SK-N-SH (cell line): ENCODE measurements at regions not wholly inside any gene's neighbourhood (a gene's known extent, or its start where the extent isn't known, plus 50 kb on each side); places are given as distances from the start of the nearest gene placed in this dataset.

ENCODE experiments used
- CHD2 ChIP-seq: fragments of 150-350 bp; IDR thresholded peaks from 2 replicates; pipeline ENCODE4 v1.6.1; 2018; ENCODE audit warnings: low read length; ENCODE audit not compliant: partially characterized antibody
- JUND ChIP-seq: IDR thresholded peaks from 2 replicates; pipeline ENCODE4 v1.4.0; 2012
- MXI1 ChIP-seq: IDR thresholded peaks from 2 replicates; pipeline ENCODE4 v1.6.1; 2012; ENCODE audit warnings: mild to moderate bottlenecking, low read depth, low read length, improper control_type of control experiment
- NFIC ChIP-seq: IDR thresholded peaks from 2 replicates; pipeline ENCODE4 v1.4.0; 2012; ENCODE audit warnings: borderline replicate concordance
- POLR2AphosphoS5 ChIP-seq: IDR thresholded peaks from 2 replicates; pipeline ENCODE4 v1.6.1; 2012; ENCODE audit warnings: low read depth, low read length
- RAD21 ChIP-seq: IDR thresholded peaks from 2 replicates; pipeline ENCODE4 v1.6.1; 2012; ENCODE audit warnings: mild to moderate bottlenecking, low read length
- RXRA ChIP-seq: IDR thresholded peaks from 2 replicates; pipeline ENCODE4 v1.4.0; 2012; ENCODE audit warnings: low read depth, mild to moderate bottlenecking, borderline replicate concordance
- SIN3A ChIP-seq: IDR thresholded peaks from 2 replicates; pipeline ENCODE4 v1.6.1; 2012; ENCODE audit warnings: low read depth, mild to moderate bottlenecking, low read length, moderate library complexity, borderline replicate concordance
- TCF12 ChIP-seq: IDR thresholded peaks from 2 replicates; pipeline ENCODE4 v1.4.0; 2012
- YY1 ChIP-seq: IDR thresholded peaks from 2 replicates; pipeline ENCODE4 v1.4.0; 2012; ENCODE audit warnings: low read depth, mild to moderate bottlenecking
- TF ChIP-seq, protein P1 (sequence below): fragments of 150-350 bp; IDR thresholded peaks from 2 replicates; pipeline ENCODE4 v1.6.1; 2017; ENCODE audit warnings: antibody characterized with exemption, low read length, low read depth, borderline replicate concordance
- TF ChIP-seq, protein P2 (sequence below): fragments of 200-600 bp; sonication (generic); IDR thresholded peaks from 2 replicates; pipeline ENCODE4 v1.6.1; 2017; ENCODE audit warnings: antibody characterized with exemption, mild to moderate bottlenecking, moderate library complexity
- TF ChIP-seq, protein P3 (sequence below): IDR thresholded peaks from 2 replicates; pipeline ENCODE4 v1.6.1; 2012; ENCODE audit warnings: mild to moderate bottlenecking, low read depth, low read length, moderate library complexity
- TF ChIP-seq, protein P4 (sequence below): IDR thresholded peaks from 2 replicates; pipeline ENCODE4 v1.4.0; 2012; ENCODE audit warnings: low read depth, borderline replicate concordance

DNA sequence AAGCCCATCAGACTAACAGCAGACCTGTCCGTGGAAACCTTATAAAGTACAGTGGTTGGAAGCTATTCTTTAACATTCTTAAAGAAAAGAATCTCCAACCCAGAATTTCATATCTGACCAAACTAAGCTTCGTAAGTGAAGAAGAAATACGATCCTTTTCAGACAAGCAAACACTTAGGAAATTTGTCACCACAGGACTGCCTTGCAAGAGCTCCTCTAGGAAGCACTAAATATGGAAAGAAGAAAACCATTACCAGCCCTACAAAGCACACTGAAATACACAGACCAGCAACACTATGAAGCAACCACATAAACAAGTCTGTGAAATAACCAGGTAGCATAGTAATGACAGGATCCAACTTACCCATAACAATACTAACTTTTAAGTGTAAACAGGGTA lies 177.7 kb upstream of the PRSS1 start:
- TF ChIP-seq, protein P1, sequence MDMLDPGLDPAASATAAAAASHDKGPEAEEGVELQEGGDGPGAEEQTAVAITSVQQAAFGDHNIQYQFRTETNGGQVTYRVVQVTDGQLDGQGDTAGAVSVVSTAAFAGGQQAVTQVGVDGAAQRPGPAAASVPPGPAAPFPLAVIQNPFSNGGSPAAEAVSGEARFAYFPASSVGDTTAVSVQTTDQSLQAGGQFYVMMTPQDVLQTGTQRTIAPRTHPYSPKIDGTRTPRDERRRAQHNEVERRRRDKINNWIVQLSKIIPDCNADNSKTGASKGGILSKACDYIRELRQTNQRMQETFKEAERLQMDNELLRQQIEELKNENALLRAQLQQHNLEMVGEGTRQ, result no peak
- TF ChIP-seq, protein P2, sequence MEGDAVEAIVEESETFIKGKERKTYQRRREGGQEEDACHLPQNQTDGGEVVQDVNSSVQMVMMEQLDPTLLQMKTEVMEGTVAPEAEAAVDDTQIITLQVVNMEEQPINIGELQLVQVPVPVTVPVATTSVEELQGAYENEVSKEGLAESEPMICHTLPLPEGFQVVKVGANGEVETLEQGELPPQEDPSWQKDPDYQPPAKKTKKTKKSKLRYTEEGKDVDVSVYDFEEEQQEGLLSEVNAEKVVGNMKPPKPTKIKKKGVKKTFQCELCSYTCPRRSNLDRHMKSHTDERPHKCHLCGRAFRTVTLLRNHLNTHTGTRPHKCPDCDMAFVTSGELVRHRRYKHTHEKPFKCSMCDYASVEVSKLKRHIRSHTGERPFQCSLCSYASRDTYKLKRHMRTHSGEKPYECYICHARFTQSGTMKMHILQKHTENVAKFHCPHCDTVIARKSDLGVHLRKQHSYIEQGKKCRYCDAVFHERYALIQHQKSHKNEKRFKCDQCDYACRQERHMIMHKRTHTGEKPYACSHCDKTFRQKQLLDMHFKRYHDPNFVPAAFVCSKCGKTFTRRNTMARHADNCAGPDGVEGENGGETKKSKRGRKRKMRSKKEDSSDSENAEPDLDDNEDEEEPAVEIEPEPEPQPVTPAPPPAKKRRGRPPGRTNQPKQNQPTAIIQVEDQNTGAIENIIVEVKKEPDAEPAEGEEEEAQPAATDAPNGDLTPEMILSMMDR, result no peak
- TF ChIP-seq MXI1 (no peak), RXRA (no peak), JUND (no peak), YY1 (no peak), POLR2AphosphoS5 (no peak), TCF12 (no peak), NFIC (no peak), SIN3A (no peak), CHD2 (no peak), RAD21 (no peak)
- TF ChIP-seq, protein P3, sequence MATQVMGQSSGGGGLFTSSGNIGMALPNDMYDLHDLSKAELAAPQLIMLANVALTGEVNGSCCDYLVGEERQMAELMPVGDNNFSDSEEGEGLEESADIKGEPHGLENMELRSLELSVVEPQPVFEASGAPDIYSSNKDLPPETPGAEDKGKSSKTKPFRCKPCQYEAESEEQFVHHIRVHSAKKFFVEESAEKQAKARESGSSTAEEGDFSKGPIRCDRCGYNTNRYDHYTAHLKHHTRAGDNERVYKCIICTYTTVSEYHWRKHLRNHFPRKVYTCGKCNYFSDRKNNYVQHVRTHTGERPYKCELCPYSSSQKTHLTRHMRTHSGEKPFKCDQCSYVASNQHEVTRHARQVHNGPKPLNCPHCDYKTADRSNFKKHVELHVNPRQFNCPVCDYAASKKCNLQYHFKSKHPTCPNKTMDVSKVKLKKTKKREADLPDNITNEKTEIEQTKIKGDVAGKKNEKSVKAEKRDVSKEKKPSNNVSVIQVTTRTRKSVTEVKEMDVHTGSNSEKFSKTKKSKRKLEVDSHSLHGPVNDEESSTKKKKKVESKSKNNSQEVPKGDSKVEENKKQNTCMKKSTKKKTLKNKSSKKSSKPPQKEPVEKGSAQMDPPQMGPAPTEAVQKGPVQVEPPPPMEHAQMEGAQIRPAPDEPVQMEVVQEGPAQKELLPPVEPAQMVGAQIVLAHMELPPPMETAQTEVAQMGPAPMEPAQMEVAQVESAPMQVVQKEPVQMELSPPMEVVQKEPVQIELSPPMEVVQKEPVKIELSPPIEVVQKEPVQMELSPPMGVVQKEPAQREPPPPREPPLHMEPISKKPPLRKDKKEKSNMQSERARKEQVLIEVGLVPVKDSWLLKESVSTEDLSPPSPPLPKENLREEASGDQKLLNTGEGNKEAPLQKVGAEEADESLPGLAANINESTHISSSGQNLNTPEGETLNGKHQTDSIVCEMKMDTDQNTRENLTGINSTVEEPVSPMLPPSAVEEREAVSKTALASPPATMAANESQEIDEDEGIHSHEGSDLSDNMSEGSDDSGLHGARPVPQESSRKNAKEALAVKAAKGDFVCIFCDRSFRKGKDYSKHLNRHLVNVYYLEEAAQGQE, result no peak
- TF ChIP-seq, protein P4, sequence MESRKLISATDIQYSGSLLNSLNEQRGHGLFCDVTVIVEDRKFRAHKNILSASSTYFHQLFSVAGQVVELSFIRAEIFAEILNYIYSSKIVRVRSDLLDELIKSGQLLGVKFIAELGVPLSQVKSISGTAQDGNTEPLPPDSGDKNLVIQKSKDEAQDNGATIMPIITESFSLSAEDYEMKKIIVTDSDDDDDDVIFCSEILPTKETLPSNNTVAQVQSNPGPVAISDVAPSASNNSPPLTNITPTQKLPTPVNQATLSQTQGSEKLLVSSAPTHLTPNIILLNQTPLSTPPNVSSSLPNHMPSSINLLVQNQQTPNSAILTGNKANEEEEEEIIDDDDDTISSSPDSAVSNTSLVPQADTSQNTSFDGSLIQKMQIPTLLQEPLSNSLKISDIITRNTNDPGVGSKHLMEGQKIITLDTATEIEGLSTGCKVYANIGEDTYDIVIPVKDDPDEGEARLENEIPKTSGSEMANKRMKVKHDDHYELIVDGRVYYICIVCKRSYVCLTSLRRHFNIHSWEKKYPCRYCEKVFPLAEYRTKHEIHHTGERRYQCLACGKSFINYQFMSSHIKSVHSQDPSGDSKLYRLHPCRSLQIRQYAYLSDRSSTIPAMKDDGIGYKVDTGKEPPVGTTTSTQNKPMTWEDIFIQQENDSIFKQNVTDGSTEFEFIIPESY, result no peak
